AG04449 (cell line): ENCODE measurements at regions not wholly inside any gene's neighbourhood (a gene's known extent, or its start where the extent isn't known, plus 50 kb on each side); places are given as distances from the start of the nearest gene placed in this dataset.
A peak's percentile ranks its signal among the peaks of the same experiment; 100 is the strongest.

Source experiments
- CTCF ChIA-PET: fragments of 350-600 bp; formaldehyde crosslinking; extraction: SDS; loops from one replicate; lab custom pipeline; 2021; ENCODE audit warnings: antibody characterized with exemption; lab: Yijun Ruan, JAX
- POLR2A ChIA-PET: fragments of 400-600, 350-600 bp; formaldehyde crosslinking; extraction: SDS; loops from one replicate; lab custom pipeline; 2020; ENCODE audit warnings: antibody characterized with exemption, inconsistent platforms; lab: Yijun Ruan, JAX
- DNase-seq: peaks from one replicate; pipeline ENCODE4 v3.0.0-alpha.2; 2010; ENCODE audit warnings: low read depth, low spot score
- H3K4me3 ChIP-seq: 2 replicates; pipeline ENCODE4 v1.5.1; 2011; ENCODE audit warnings: low read depth, mild to moderate bottlenecking, control low read depth, low read length
- CTCF ChIP-seq: IDR thresholded peaks from one replicate; pipeline ENCODE4 v1.5.1; 2011; ENCODE audit warnings: mild to moderate bottlenecking, moderate library complexity, low read length, control low read depth, inconsistent platforms; ENCODE audit not compliant: insufficient read depth; ENCODE audit errors: missing control alignments

DNA sequence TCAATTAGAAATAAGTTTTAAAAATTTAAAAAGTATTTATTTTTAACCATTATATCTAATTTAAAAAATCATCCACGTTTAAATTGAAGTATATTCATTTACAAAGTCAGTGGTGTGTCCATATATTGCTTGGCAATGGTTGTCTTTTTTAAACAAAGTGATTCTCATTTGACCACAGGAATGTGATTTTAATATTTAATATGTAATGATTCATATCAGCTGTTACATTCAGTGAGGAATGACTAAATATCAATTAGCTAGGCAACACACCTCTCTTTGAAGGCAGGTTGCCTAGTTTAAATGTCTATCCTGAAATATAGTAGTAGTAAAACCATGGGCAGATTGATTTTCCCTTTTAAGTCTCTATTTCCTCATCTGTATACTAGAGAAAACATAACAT, 392.2 kb upstream of the CCDC179 start:
- ChIA-PET CTCF (no interaction called here), POLR2A (no interaction called here)
- DNase-seq = no peak
- no peak overlapping the region for H3K4me3 ChIP-seq
- no peak for TF ChIP-seq CTCF

DNA sequence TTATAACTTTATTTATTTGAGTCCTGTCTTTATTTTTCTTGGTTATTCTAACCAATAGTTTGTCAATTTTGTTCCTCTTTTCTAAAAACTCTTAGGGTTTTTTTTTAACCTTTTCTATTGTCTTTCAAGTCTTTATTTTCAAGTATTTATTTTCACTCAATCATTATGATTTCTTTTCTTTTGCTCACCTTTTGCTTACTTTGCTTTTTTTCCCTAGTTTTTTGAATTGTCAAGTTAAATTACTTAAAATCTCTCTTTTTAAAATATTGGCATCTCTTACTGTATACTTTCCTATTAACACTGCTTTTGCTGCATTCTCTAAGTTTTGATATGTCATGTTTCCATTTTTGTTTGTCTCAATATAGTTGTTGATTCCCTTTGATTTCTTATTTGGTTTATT, 396.8 kb upstream of the CCDC179 start:
- no peak for TF ChIP-seq CTCF

DNA sequence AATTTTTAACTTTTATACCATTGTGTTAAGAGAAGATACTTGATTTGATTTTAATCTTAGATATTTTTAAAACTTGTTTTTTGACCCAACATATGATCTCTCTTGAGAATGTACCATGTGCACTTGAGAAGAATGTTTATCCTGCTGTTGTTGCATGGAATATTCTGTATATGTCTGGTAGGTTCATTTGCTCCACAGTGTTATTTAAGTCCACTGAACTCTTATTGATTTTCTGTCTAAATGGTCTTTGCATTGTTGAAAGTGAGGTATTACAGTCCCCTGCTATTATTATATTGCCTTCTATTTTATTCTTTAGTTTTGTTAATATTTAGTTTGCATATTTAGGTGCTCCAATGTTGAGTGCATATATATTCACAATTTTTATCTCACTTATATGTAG, 397.3 kb upstream of the CCDC179 start:
- H3K4me3 ChIP-seq = no peak overlapping the region
- CTCF ChIA-PET = no interaction called here
- POLR2A ChIA-PET = no interaction called here
- TF ChIP-seq CTCF = no peak
- no peak for DNase-seq

More for the DNA sequence above, 396.8 kb upstream of the CCDC179 start:
- POLR2A ChIA-PET = no interaction called here
- H3K4me3 ChIP-seq = no peak overlapping the region
- DNase-seq = no peak
- CTCF ChIA-PET = no interaction called here

GRCh38 chr11:23263466-23263865, 403.2 kb upstream of the CCDC179 start:
- POLR2A ChIA-PET = no interaction called here
- DNase-seq = no peak
- H3K4me3 ChIP-seq = no peak overlapping the region
- CTCF ChIA-PET = interaction anchor here (1.3 kb wide), 1 partner anchor 12 kb away, joined by 4 read pairs; no protein-coding TSS in a partner anchor
- no peak for TF ChIP-seq CTCF

- ChIA-PET POLR2A (no interaction called here), CTCF (no interaction called here)
- no peak overlapping the region for H3K4me3 ChIP-seq
- no peak for DNase-seq
- TF ChIP-seq CTCF = no peak
These were observed 411.8 kb upstream of the CCDC179 start for GRCh38 chr11:23272095-23272494.

- H3K4me3 ChIP-seq = no peak overlapping the region
- no peak for TF ChIP-seq CTCF
- CTCF ChIA-PET = interaction anchor here (1.4 kb wide), 1 partner anchor 262 kb away, joined by 3 read pairs; no protein-coding TSS in a partner anchor
- DNase-seq = peak; percentile 24
- POLR2A ChIA-PET = no interaction called here
These were observed 417.8 kb upstream of the CCDC179 start for GRCh38 chr11:23278121-23278520.
